D341Med (cell line): ENCODE measurements at regions not wholly inside any gene's neighbourhood (a gene's known extent, or its start where the extent isn't known, plus 50 kb on each side); places are given as distances from the start of the nearest gene placed in this dataset.
A peak's percentile ranks its signal among the peaks of the same experiment; 100 is the strongest.
"Not testable (repeated sequence)": the region's sequence is repeated elsewhere in the genome, so short reads cannot be mapped to it uniquely, and the experiment has no call there.

ENCODE experiments used
- DNase-seq: peaks from one replicate; pipeline ENCODE4 v3.0.0; 2012; ENCODE audit warnings: low spot score

- no peak for DNase-seq
Observed at GRCh38 chr1:181202986-181203555, 114.6 kb downstream of the IER5 start.

GRCh38 chr1:181204530-181204929 is 116.0 kb downstream of the IER5 start:
- no peak for DNase-seq

- no peak for DNase-seq
Observed at GRCh38 chr1:181205901-181206300, 117.4 kb downstream of the IER5 start.

- no peak for DNase-seq
Observed at GRCh38 chr1:181206513-181206912, 118.0 kb downstream of the IER5 start.

- DNase-seq = no peak
Observed at GRCh38 chr1:181206979-181207790, 118.7 kb downstream of the IER5 start.

- DNase-seq = peak; percentile 85
Observed at GRCh38 chr1:181208083-181208482, 119.6 kb downstream of the IER5 start.

GRCh38 chr1:181208967-181209366 is 120.5 kb downstream of the IER5 start:
- DNase-seq = no peak

GRCh38 chr1:181213056-181213455 is 124.6 kb downstream of the IER5 start:
- DNase-seq = no peak

GRCh38 chr1:181216591-181216994 is 128.1 kb downstream of the IER5 start:
- DNase-seq = no peak

GRCh38 chr1:181219938-181220337 is 131.4 kb downstream of the IER5 start:
- DNase-seq = no peak

GRCh38 chr1:181221078-181221477 is 132.6 kb downstream of the IER5 start:
- no peak for DNase-seq

- no peak for DNase-seq
Observed at GRCh38 chr1:181222972-181223505, 134.5 kb downstream of the IER5 start.

- not testable (repeated sequence) for DNase-seq
Observed at GRCh38 chr1:181226728-181227127, 138.2 kb downstream of the IER5 start.

- no peak for DNase-seq
Observed at GRCh38 chr1:181239086-181239485, 150.6 kb downstream of the IER5 start.

GRCh38 chr1:181246320-181246719 is 157.8 kb downstream of the IER5 start:
- not testable (repeated sequence) for DNase-seq

- peak; percentile 47 for DNase-seq
Observed at GRCh38 chr1:181248361-181248760, 159.9 kb downstream of the IER5 start.

- no peak for DNase-seq
Observed at GRCh38 chr1:181249186-181249585, 160.7 kb downstream of the IER5 start.

- DNase-seq = no peak
Observed at GRCh38 chr1:181250038-181250437, 161.5 kb downstream of the IER5 start.

GRCh38 chr1:181251001-181251712 is 162.7 kb downstream of the IER5 start:
- DNase-seq = peak; percentile 51

- DNase-seq = no peak
Observed at GRCh38 chr1:181251713-181252075, 163.2 kb downstream of the IER5 start.

GRCh38 chr1:181253601-181254000 is 165.1 kb downstream of the IER5 start:
- not testable (repeated sequence) for DNase-seq

- DNase-seq = no peak
Observed at GRCh38 chr1:181255270-181255929, 166.9 kb downstream of the IER5 start.
